ENCODE measurements at regions not wholly inside any gene's neighbourhood (a gene's known extent, or its start where the extent isn't known, plus 50 kb on each side); places are given as distances from the start of the nearest gene placed in this dataset.
"Not testable (repeated sequence)": the region's sequence is repeated elsewhere in the genome, so short reads cannot be mapped to it uniquely, and the experiment has no call there.

DNA sequence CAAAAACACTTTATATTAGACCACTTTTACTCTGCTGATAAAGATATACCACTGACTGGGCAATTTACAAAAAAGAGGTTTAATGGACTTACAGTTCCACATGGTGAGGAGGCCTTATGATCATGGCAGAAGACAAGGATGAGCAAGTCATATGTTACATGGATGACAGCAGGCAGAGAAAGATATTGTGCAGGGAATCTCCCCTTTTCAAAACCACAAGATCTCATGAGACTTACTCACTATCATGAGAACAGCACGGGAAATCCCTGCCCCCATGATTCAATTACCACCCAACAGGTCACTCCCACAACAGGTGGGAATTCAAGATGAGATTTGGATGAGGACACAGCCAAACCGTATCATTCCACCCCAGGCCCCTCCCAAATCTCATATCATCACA, 1383.8 kb upstream of the MAP3K7 start:
- H3K4me3 Mint-ChIP-seq = no peak overlapping the region
- no peaks in the 10 kb centered on the region for H3K27me3 Mint-ChIP-seq
- H3K4me1 Mint-ChIP-seq = no peaks in the 10 kb centered on the region
- no peak overlapping the region for H3K27ac Mint-ChIP-seq
- no peaks in the 10 kb centered on the region for H3K36me3 Mint-ChIP-seq (ENCODE audit: low read depth)
- no peak for ATAC-seq (replicated peaks)
- peaks cover 5% of the 10 kb centered on the region for H3K9me3 Mint-ChIP-seq

DNA sequence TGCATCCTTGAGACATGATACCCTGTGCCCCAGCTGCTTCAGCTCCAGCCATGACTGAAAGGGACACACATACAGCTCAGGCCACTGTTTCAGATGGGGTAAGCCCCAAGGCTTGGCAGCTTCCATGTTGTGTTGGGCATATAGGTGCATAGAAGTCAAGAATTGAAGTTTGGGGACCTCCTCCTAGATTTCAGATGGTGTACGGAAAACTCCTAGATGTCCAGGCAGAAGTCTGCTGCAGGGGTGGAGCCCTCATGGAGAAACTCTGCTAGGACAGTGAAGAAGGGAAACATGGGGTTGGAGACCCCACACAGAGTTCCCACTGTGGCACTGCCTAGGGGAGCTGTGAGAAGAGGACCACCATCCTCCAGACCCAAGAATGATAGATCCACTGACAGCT, 1379.0 kb upstream of the MAP3K7 start:
- Mint-ChIP-seq H3K9me3 (peaks cover 15% of the 10 kb centered on the region), H3K27me3 (no peaks in the 10 kb centered on the region), H3K4me1 (no peaks in the 10 kb centered on the region), H3K27ac (no peak overlapping the region), H3K4me3 (no peak overlapping the region), H3K36me3 (ENCODE audit: low read depth) (no peaks in the 10 kb centered on the region)
- ATAC-seq (replicated peaks) = no peak

DNA sequence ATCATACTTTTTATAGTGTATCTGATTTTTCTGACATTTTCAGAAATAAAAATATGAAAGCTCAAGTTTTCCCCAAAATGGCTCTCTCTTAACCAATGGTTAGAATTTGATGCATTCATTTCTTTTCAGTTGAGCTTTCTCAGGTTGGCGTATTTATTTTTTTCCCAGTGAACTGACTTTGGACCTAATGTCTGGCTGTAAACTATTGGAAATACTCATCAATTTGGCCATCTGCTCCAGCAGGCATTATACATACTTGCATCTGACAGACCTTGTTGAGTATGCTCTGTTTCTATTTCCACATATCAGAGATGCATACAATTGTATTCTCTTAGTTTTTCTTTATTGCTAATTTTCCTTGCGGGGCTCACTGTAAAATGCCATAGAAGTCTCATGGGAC, 1374.8 kb upstream of the MAP3K7 start:
- Mint-ChIP-seq H3K27me3 (no peaks in the 10 kb centered on the region), H3K9me3 (peaks cover 16% of the 10 kb centered on the region), H3K4me3 (no peak overlapping the region), H3K36me3 (ENCODE audit: low read depth) (no peaks in the 10 kb centered on the region), H3K4me1 (no peaks in the 10 kb centered on the region), H3K27ac (no peak overlapping the region)
- ATAC-seq (replicated peaks) = no peak

DNA sequence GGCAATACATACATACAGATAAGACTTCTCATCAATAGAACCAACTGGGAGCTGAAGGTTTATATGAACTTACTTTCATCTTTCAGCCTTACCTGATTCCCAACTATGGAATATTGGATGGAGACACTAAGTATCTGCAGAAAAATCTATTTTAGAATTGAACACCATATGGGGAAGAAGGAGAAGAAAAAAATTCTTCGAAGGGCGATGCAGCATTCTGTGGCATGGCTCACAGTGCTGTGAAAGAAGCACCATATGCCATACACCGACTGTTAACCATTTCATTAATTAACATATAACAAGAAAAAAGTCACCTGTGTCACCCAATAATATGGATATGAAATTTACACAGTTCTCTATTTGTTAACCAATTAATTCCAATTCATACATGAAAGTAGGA, 1374.4 kb upstream of the MAP3K7 start:
- Mint-ChIP-seq H3K4me3 (no peak overlapping the region), H3K27ac (no peak overlapping the region), H3K4me1 (no peaks in the 10 kb centered on the region), H3K27me3 (no peaks in the 10 kb centered on the region), H3K9me3 (peaks cover 16% of the 10 kb centered on the region), H3K36me3 (ENCODE audit: low read depth) (no peaks in the 10 kb centered on the region)
- ATAC-seq (replicated peaks) = no peak

DNA sequence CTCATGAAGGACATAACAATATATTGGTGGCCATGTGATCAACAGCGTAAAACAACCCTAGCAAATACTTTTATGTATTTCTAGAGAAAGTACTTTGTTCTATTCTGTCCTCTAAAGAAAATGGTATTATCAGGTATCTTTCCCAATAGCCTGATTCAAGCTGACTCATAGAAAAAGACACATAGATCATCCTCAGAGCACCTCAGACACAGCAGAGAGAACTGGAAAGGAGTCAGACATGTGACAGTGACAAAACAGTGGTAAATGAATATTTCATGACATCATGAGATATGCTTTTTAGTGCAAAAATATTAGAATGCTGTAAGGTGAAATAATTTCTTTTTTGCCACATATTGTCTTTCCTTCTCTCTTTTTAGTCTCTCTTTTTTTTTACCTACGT, 1355.0 kb upstream of the MAP3K7 start:
- no peak for ATAC-seq (replicated peaks)
- no peak overlapping the region for H3K27ac Mint-ChIP-seq
- peaks cover 11% of the 10 kb centered on the region for H3K9me3 Mint-ChIP-seq
- H3K4me3 Mint-ChIP-seq = no peak overlapping the region
- no peaks in the 10 kb centered on the region for H3K36me3 Mint-ChIP-seq (ENCODE audit: low read depth)
- H3K4me1 Mint-ChIP-seq = no peaks in the 10 kb centered on the region
- H3K27me3 Mint-ChIP-seq = no peaks in the 10 kb centered on the region

DNA sequence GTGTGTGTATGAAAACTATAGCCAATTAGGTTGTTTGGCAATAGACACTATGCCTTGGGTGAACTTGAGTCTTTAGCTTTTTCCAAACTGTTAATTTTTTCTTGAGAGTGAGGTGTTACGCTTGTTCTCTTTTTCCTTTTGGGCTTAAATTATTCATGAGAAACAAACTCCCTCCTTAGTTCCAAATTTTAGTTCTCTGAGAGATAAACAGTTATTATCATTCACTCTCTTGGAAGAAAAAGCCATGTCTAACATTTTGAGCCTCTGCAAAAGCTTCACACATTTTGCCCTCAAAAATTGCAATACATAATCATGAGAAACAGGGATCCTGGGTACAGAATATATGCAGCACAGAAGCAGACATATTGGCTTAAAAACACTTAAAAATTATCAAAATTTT, 1353.9 kb upstream of the MAP3K7 start:
- no peaks in the 10 kb centered on the region for H3K36me3 Mint-ChIP-seq (ENCODE audit: low read depth)
- H3K27me3 Mint-ChIP-seq = no peaks in the 10 kb centered on the region
- H3K4me3 Mint-ChIP-seq = no peak overlapping the region

DNA sequence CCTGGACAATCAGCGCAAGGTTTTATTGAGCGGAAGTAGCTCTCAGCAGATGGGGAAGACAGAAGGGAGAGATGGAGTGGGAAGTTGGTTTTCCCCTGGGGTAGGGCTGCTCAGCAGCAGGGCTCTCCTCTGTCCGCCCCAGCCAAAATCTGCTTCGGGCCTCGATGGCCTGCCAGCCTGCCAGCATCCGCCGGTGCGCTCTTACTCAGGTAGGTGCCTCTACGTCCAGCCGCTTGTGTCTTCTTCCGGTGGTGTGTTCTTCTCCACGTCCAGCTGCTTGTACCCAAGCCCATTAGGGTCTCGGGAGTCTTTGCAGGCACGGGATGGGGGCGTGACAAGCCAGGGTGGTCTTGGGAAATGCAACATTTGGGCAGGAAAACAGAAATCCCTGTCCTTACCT, 1340.0 kb upstream of the MAP3K7 start:
- Mint-ChIP-seq H3K27me3 (no peaks in the 10 kb centered on the region), H3K36me3 (ENCODE audit: low read depth) (no peaks in the 10 kb centered on the region), H3K9me3 (peaks cover 16% of the 10 kb centered on the region), H3K27ac (no peak overlapping the region), H3K4me1 (no peaks in the 10 kb centered on the region), H3K4me3 (no peak overlapping the region)
- no peak for ATAC-seq (replicated peaks)

More for the DNA sequence above, 1353.9 kb upstream of the MAP3K7 start:
- H3K9me3 Mint-ChIP-seq = peaks cover 9% of the 10 kb centered on the region
- no peak for ATAC-seq (replicated peaks)
- H3K27ac Mint-ChIP-seq = no peak overlapping the region
- no peaks in the 10 kb centered on the region for H3K4me1 Mint-ChIP-seq

DNA sequence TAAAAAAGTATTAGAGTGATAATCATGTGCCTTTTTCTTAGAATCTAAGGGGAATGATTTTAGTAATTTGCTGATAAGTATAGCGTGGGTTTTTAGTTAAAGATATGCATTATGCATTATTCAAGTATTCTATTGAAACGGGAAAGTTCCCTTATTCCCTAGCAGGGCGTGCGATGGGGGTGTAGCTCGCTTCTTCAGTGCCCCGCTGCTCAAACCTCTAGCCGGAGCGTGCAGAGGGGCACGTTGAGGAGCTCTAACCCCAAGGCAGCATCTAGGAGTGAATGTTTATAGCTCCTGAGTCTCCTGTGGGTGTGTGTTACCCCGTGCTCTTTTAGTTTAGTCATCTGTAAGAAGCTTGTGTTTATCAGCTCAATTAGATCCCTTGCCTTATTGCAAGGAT, 1339.5 kb upstream of the MAP3K7 start:
- Mint-ChIP-seq H3K4me1 (no peaks in the 10 kb centered on the region), H3K36me3 (ENCODE audit: low read depth) (no peaks in the 10 kb centered on the region), H3K27me3 (no peaks in the 10 kb centered on the region), H3K4me3 (no peak overlapping the region), H3K27ac (no peak overlapping the region), H3K9me3 (peaks cover 16% of the 10 kb centered on the region)
- no peak for ATAC-seq (replicated peaks)

DNA sequence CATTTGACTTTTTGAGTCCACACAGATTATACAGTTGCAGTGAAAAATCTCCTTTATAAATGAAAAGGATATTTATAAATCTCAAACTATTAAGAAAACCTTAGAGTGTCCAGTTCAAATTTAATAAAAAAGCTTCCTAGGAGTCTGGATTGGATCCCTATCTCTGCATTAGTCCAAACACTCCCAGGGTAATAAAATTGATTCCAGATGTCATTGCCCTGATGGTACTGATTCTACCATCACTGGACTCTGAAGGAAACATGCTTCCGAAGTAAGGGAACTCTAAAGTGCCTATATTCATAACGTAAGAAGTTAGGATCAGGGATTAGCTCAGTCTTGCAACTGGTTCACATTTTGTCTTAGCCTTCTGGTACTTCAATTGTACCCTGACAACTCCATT, 1325.1 kb upstream of the MAP3K7 start:
- Mint-ChIP-seq H3K4me3 (no peak overlapping the region), H3K27ac (no peak overlapping the region), H3K36me3 (ENCODE audit: low read depth) (no peaks in the 10 kb centered on the region), H3K27me3 (no peaks in the 10 kb centered on the region), H3K9me3 (peaks cover 20% of the 10 kb centered on the region), H3K4me1 (no peaks in the 10 kb centered on the region)
- no peak for ATAC-seq (replicated peaks)

DNA sequence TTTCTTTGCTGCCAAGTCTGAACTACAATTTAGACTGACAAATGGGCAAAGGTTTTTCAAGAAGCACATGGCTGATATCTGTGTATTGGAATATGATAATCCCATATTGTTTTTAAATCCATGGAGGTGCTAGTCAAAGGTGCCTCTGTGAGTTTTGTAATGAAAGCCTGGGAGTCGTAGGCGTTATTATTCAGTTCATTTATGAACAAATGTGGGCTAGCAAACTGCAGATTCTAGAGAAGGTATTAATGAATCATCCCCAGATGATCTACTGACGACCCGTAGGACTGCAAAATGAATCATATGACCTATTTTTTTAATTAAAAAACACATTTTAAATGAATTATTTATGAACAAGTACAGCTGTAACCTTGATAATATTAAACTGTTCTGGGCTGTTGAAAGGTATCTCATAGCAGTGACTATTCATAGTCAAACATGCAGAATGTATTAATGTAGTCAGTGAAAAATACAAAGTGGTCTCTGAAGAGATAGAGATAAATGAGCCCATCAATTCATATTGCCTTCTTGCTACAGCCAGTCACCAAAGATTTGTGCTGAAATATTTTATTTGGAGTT, 1317.8 kb upstream of the MAP3K7 start:
- Mint-ChIP-seq H3K27ac (no peak overlapping the region), H3K4me3 (no peak overlapping the region), H3K9me3 (peaks cover 20% of the 10 kb centered on the region), H3K36me3 (ENCODE audit: low read depth) (no peaks in the 10 kb centered on the region), H3K4me1 (no peaks in the 10 kb centered on the region), H3K27me3 (no peaks in the 10 kb centered on the region)
- no peak for ATAC-seq (replicated peaks)

DNA sequence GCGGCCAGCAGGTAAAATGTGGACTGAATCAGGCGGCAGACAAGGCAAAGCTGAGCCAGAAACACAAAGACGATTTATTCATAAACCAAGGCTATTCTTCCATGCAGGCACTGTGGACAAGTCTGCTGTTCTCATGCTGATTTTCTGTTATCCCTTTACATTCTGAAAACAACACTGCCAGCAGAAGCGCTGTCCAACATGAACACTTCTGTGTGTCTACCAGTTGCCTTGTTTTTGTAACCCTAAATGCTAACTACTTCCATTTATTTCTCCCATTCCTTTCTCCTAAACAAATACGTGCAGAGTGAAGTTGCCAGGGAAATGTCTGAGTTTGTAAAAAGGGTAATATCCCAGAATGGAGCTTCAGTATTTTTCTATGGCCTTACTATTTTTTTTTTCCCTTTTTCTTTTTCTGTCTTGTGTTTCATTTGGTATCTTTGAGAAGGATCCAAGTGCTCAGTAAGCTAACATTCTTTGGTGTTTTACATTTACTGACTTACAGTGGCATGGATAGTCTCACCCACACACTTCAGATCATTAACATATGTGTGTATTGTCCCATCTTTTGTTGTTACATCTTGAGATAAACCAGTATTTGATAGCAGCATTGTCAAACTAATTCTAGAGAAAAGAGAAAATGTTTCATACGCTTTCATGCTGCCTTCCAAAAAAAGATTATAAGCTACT, 1308.9 kb upstream of the MAP3K7 start:
- ATAC-seq (replicated peaks) = no peak
- Mint-ChIP-seq H3K36me3 (ENCODE audit: low read depth) (no peaks in the 10 kb centered on the region), H3K9me3 (peaks cover 20% of the 10 kb centered on the region), H3K4me3 (no peak overlapping the region), H3K4me1 (no peaks in the 10 kb centered on the region), H3K27me3 (no peaks in the 10 kb centered on the region), H3K27ac (no peak overlapping the region)

DNA sequence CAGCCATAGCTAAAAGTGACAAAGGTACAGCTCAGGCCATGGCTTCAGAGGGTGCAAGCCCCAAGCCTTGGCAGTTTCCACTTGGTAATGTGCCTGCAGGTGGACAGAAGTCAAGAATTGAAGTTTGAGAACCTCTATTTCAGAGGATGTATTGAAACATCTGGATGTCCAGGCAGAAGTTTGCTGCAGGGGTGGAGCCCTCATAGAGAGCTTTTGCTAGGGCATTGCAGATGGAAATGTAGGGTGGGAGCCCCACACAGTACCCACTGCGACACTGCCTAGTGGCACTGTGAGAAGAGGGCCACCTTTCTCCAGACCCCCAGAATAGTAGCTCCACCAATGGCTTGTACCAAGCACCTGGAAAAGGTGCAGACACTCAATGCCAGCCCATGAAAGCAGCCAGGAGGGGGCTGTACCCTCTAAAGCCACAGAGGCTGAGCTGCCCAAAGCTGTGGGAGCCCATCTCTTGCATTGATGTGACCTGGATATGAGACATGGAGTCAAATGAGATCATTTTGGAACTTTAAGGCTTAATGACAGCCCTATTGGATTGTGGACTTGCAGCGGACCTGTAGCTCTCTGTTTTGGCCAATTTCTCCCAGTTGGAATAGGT, 1299.4 kb upstream of the MAP3K7 start:
- Mint-ChIP-seq H3K27me3 (no peaks in the 10 kb centered on the region), H3K36me3 (ENCODE audit: low read depth) (no peaks in the 10 kb centered on the region), H3K4me1 (no peaks in the 10 kb centered on the region), H3K9me3 (peaks cover 6% of the 10 kb centered on the region), H3K27ac (no peak overlapping the region), H3K4me3 (no peak overlapping the region)
- no peak for ATAC-seq (replicated peaks)

DNA sequence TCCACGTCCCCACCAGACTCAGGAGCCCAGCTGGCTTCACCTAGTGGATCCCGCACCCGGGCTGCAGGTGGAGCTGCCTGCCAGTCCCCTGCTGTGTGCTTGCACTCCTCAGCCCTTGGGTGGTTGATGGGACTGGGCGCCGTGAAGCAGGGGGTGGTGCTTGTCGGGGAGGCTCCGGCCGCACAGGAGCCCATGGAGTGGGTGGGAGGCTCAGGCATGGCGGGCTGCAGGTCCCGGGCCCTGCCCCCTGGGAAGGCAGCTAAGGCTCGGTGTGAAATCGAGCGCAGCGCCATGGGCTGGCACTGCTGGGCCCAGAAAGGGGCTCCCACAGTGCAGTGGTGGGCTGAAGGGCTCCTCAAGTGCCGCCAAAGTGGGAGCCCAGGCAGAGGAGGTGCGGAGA, 1294.9 kb upstream of the MAP3K7 start:
- not testable (repeated sequence) for H3K27me3 Mint-ChIP-seq; H3K36me3 Mint-ChIP-seq (ENCODE audit: low read depth); H3K27ac Mint-ChIP-seq; H3K4me1 Mint-ChIP-seq; ATAC-seq (replicated peaks); H3K4me3 Mint-ChIP-seq; H3K9me3 Mint-ChIP-seq

DNA sequence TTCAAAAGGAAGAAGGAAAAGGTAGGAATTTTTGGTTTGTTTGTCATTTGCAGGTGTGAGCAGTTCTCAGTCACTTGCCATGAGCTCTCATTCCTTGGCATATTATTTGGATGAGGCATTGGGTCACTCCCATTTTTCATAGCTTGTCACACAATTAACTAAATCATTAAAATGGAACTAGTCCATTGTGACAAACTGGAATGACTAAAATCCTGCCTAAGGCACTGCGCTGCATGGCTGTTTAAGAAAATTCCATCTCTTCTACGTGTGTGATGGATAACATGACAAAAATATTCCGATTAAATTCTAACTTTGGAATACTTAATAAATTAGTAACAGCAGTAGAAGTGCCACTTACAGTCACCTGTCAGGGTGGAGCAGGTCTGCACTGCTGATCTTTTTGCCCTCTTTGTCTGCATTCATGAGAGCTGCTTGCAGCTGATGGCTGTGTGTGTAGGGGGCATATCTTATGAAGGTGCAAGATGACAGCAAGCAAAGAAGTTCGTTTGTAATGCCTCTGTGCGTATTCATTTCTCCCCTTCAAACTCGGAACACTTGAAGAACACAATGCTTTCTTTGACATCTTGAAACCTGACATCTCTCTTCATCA, 1292.6 kb upstream of the MAP3K7 start:
- no peaks in the 10 kb centered on the region for H3K27me3 Mint-ChIP-seq
- ATAC-seq (replicated peaks) = no peak
- H3K4me3 Mint-ChIP-seq = no peak overlapping the region
- no peak overlapping the region for H3K27ac Mint-ChIP-seq
- peaks cover 4% of the 10 kb centered on the region for H3K9me3 Mint-ChIP-seq
- H3K4me1 Mint-ChIP-seq = no peaks in the 10 kb centered on the region
- H3K36me3 Mint-ChIP-seq (ENCODE audit: low read depth) = no peaks in the 10 kb centered on the region

DNA sequence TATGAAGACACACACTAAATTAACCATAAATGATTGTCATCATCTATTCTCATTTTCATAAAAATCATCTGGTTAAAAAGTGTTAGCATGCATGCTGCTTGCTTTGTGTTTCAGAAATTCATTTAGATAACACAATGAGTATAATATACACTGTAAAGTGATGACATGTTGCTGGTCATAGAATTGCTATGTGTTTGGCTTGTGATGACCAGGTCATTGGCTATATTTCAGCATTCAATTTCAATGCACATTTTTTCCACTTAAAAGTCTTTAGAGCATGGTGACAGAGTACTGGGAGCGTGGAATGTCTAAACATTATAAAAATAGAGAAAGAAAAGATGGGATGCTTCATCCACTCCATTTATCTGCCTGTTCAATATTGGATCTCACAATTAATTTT, 1291.1 kb upstream of the MAP3K7 start:
- no peak for ATAC-seq (replicated peaks)
- peaks cover 4% of the 10 kb centered on the region for H3K9me3 Mint-ChIP-seq
- H3K27ac Mint-ChIP-seq = no peak overlapping the region
- no peaks in the 10 kb centered on the region for H3K4me1 Mint-ChIP-seq
- H3K4me3 Mint-ChIP-seq = no peak overlapping the region
- no peaks in the 10 kb centered on the region for H3K36me3 Mint-ChIP-seq (ENCODE audit: low read depth)
- H3K27me3 Mint-ChIP-seq = no peaks in the 10 kb centered on the region
